GM18505 (cell line): ENCODE measurements at regions not wholly inside any gene's neighbourhood (a gene's known extent, or its start where the extent isn't known, plus 50 kb on each side); places are given as distances from the start of the nearest gene placed in this dataset.

Experiments
- ATAC-seq: cut with Tn5 transposase; IDR thresholded peaks from one replicate; pipeline ENCODE4 v1.9.1; 2021; ENCODE audit not compliant: unreplicated experiment
- POLR2A ChIP-seq: IDR thresholded peaks from 4 replicates; pipeline ENCODE4 v1.6.1; 2011; ENCODE audit warnings: borderline replicate concordance; ENCODE audit not compliant: insufficient read depth, insufficient read length; ENCODE audit errors: extremely low read depth

DNA sequence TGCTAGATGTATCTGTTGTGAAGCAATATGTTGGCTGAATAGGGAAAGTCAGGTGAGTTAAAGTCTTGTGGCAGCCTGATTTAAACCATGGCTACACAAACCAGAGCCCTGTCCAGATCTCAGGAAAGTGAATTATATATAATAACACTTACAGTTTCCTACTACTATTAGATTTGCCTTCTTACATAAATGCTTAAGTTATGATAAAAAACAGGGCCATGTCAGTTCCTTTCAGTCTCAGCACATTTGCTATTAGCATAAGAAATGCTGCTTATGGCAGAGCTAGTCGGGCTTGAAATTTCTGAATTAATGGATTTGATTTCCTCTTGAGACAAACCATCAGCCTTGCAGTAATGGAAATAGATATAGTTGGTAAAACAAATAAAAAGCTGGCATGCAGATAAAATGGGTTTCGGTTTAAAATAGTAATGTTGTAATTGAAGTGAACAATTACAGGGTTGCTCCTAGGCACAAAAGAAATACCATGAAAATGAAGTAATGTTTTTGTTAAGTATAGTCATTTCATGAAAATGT lies 664.2 kb upstream of the ZNF608 start:
- no peak for ATAC-seq
- no peak for TF ChIP-seq POLR2A

DNA sequence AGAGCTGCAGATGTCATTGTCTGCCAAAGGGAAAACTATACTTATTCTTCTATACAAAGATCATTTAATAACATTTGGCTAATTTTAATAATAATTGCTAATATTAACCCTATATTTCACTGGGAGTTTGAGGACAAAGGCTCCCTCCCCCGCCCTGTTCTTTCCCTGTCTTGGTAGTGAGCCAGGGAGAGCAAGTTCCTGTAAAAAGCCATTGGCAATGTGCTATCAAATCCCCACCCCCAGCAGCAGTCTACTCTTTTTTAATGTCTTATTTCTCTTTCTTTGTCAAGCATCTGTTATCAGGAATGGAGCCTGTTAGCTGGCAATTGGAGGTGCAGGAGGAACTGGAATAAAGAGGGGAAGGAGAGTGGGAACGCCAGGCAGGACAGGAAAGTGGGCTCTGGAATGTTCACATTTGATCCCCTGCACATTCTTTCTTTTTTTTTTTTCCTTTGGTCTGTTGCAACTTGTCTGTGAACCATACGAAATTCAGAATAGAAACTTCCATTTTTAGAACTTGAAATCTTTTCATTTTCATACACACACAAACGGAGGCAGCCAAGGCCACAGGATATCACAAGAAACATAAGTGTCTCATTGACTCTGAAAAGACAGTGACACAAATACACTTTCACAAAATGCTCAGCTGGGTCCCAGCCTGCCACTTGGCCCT lies 664.8 kb upstream of the ZNF608 start:
- ATAC-seq: peak; percentile 43
- no peak for TF ChIP-seq POLR2A

DNA sequence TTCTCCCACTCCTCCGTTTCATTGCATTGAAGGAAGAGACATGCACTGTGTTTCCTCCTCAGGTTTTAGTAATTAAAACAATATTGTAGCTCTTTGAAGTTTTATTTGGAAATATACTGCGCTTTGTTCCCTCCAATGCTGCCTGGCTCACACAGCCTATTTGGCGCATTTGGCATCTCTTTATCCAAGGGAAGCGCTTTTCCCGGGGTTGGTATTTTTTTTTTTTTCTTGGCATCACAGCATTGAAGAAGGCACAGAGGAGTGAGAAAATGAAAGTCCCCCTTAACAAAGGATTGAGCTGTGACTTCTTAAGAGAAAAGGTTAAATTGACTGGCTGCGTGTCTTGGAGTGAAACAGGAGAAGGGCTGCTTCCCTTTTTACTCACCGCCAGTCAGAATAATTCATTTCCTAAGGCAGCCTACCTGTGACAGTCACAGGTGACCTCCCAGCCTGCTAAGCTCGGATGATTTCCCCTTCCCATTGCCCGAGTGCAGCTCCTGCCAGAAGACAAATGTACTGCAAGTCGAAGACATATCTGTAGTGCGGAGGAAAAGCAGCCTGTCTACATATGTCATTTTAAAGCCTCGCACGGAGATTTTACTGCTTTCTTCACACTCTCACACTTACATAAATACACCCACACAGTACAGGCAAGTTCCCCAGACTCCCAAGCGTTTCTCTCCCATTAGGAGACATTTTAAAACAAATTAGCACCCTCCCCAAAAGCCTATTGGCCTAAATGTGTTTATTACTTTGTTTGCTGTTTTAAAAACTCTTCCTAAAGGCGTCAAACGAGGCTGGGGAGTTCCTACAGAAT lies 665.5 kb upstream of the ZNF608 start:
- no peak for TF ChIP-seq POLR2A
- peak; percentile 57 for ATAC-seq

DNA sequence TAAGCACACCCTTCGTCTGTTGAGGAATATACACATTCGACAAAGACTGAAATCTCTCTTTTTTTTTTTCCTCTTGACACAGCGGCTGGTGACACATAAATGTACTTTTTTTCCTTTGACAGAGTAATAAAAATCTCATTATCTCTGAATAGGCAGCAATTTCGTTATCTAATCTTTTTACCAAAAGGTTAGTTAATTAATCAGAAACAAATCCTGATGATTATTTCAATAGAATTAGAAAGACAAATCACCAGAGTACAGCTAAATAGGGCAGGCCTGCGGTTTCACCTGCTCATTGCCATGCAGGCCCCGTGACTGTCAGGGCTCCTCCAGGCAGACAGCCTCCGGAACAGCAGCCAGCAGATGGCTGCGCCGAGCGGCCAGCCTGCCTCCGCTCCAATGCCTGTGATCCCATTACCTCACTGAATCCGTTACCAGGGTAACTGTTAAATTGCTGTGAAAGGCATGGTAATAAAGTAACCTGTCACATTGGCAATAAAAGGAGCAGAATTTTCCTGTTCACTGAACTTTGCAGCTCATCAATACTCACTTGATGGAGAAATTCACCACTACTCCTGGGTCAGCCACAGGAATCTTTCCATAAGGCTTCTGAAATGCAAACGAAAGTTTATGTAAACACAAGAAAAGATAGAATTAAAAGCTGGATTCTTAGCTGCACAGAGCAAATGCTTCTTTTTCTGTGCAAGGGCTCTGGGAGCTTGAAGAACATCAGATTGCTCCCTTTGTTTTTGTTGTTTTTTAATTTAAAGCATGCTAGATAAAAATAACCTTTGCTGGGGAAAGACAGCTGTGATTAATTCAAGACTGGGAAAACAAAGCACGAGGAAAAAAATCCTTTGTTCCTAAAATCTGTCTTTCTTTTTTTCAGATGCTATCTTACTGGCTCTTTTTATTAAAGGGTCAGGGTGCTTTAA lies 666.4 kb upstream of the ZNF608 start:
- TF ChIP-seq POLR2A: no peak
- peak; percentile 43 for ATAC-seq

DNA sequence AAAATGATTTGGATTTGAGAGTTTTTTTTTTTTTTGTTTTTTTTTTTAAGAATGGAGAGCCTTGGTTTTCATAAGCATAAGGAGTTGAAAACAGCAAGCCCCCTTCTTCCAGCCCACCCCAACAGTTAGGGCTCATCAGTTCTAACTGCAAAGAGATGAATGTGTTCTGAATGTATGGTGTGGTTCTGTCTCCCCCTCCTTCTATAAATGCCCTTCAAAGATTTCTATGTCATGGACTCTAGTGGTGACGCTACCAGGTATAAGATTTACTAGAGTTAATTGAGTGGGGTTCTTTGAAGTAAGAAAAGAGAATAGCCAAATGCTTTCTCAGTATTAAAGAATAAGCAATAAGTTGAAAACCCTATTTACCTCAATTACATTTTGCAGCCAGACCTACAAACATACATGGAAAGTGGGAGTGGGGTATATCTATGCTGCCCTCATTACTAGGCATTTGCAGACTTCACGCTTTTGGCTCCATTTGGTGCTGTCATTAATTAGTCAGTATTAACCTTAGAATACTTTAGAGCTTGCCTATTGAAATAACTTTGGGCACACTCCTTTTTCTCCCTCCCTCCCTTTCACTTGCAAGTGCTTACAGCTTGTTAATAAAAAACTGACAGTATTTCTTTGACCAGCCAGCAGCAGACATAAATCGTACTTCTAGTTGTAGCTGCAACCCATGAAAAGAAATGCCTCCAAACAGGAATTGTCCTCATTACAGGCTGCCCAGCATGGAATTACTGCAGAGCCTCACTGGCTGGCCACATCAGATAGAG lies 667.2 kb upstream of the ZNF608 start:
- no peak for TF ChIP-seq POLR2A
- no peak for ATAC-seq

DNA sequence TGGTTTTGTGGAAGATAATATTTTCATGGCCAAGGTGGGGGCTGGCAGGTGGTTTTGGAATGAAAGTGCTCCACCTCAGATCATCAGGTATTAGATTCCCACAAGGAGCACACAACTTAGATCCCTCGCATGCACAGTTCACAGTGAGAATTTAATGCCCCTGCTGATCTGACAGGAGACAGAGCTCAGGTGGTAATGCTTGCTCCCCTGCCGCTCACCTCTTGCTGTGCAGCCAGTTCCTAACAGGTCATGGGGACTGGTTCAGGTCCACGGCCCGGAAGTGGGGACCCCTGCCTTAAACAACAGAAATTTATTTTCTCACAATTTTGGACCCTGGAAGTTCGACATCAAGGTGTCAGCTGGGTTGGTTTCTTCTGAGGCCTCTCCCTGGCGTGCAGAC lies 668.7 kb upstream of the ZNF608 start:
- ATAC-seq: no peak
- TF ChIP-seq POLR2A: no peak

DNA sequence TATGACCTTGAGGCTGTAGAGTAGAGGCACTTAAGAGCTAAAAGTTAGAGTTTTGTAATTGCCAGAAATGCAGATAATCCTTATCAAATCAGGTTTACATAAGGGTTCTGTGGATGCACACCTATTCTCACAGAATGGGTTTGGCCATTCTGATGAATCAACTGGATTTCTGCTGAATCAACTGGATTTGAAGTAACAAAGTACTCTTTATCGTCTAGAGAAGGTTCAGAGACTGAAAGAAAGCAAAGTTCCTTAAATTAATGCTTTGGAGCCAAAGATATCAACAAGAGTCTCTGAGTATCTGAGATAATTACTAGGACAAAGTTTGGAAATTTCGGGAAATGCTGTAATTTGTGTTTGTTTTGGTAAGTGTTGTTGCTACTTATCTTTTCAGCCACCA lies 669.6 kb upstream of the ZNF608 start:
- ATAC-seq: no peak
- TF ChIP-seq POLR2A: no peak

DNA sequence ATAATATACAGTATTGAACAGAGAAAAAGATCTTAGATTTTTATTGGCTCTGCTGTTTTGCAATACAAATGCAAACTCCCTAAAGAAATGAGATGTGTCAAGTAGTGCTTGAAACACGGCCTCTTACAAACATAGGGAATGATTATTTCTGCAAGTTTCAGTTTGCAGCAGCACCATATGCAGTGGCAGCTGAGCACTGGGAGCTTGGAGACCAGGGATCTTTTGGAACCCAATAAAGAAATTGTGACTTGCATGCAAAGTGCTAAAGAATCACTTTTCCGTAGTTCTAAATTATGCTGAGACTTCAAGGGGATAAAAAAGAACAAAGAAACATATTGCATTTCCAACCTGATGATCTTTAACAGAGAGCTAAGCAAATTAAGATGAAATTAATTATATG lies 674.6 kb upstream of the ZNF608 start:
- ATAC-seq: no peak
- no peak for TF ChIP-seq POLR2A

DNA sequence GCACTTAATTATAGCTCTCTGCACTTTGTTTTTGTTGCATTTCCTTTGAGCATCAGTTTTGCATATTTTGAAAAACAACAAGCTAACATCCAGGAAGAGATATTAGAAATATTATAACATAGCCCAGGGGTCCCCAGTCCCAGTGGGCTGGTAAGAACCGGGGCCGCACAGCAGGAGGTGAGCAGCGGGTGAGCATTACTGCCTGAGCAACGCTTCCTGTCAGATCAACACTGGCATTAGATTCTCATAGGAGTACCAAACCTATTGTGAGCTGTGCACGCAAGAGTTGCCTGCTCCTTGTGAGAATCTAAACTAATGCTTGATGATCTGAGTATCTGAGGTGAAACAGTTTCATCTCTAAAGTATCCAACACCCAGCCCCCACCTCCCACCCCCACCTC lies 675.9 kb upstream of the ZNF608 start:
- ATAC-seq: no peak

DNA sequence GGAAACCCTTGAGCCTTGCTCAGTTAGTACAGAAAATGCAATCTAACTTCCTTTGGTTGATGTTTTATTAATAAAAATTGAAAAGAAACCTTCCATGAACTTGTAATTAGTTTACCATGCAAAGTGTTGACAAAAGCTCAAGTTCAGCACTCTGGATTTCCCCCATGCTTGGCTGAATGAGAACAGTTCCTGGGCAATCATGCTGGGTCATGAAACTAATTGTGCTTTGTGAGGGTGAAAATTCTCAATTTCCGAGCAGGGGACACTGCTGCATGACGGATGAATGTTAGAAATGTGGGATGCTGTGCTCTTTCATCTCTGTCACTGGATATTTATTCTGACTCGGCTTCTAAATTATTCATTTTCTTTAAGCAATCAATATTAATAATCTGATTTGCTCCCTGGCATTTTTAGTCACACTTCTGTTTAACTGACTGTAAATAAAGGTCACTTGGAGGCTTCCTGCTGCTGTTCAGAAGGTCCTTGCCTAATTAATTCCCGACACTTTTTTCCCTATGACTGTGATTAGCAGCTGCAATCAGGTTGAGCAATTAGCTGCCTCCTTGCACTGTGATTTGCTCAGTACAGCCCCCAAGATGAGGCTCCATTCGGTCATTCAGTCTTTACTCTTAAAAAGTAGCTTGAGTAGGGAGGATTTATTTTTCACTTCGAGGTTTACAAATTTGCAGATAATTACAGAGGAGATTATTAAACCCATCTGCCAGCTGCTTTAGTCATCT lies 678.1 kb upstream of the ZNF608 start:
- ATAC-seq: no peak
- no peak for TF ChIP-seq POLR2A

More for the DNA sequence above, 675.9 kb upstream of the ZNF608 start:
- TF ChIP-seq POLR2A: no peak

DNA sequence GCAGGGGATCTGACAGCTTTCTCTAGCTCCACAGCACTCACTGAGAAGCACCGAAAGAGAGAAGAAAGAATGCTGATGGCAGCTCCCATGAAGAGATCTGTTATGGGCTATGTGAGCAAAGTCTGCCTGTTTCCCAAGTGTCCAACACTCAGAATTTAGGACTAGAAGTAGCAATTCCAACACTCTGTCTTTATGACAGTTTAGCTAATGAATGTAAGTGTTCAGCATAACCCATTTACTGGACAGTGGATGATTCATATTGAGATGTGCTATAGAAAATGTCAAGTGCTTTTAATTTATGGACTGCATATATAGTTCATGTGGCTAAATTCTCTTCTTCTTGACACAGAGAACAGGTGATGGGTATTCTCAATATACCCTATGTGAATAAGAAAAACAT lies 683.1 kb upstream of the ZNF608 start:
- no peak for TF ChIP-seq POLR2A
- no peak for ATAC-seq

DNA sequence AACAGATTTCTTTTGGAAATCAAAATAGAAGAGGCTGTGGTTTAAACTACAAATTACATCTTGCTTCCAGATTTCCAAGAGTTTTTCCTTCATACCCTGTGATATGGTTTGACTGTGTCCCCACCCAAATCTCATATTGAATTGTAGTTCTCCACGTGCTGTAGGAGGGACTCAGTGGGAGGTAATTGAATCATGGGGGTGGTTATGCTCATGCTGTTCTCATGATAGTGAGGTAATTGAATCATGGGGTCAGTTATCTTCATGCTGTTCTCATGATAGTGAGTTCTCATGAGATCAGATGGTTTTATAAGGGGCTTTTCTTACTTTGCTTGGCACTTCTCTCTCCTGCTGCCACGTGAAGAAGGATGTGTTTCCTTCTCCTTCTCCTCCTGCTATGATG lies 687.0 kb upstream of the ZNF608 start:
- ATAC-seq: no peak
- TF ChIP-seq POLR2A: no peak

DNA sequence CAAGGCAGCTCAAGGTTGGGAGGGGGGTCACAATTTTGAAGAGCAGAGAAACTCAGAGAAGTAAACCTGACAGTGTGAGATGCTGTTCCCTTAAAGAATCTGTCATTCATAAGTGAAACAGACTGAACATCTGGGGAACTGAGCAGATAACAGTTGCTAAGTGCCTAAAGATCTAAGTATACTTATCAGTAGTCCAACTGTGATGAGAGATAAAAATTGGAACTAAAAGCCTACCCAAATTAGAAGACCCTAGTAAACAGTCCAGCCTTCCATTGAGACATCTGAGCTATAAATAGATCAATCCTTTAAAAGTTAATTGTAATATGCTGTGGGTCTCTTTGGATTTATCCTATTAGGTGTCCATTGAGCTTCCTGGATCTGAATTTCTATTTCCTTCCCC lies 692.8 kb upstream of the ZNF608 start:
- TF ChIP-seq POLR2A: no peak
- ATAC-seq: no peak

DNA sequence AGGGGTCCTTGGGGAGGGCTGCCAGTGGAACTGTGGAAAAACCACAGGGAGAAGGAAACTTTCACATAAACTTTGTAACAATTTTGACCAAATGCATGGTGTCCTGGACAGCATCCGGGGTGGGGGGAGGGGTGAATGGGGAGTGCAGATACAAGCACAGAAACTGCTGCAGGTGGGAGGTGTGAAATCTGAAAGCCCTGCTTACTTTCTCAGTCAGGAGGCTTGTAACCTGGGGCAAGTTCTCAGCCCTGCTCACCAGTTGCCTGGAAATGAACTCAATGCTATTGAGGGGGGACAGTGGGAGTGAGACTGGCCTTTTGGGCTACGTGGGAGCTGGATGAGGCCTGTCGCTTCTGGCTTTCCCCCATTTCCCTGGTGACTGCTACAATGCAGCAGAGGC lies 694.5 kb upstream of the ZNF608 start:
- no peak for ATAC-seq
- no peak for TF ChIP-seq POLR2A
